B cell (primary cell): ENCODE measurements at regions not wholly inside any gene's neighbourhood (a gene's known extent, or its start where the extent isn't known, plus 50 kb on each side); places are given as distances from the start of the nearest gene placed in this dataset.

ENCODE experiments used
- ATAC-seq: fragments of 200-7000 bp; cut with Tn5 transposase; one replicate; pipeline ENCODE4 v1.10.0; 2021; ENCODE audit warnings: low read depth, mild to moderate bottlenecking, moderate number of reproducible peaks, moderate library complexity
- CTCF ChIA-PET: fragments of 350-600 bp; sonication (Branson Sonifier 250); formaldehyde crosslinking; loops from one replicate; lab custom pipeline; 2021; ENCODE audit warnings: antibody characterized with exemption, inconsistent platforms; lab: Charles Lee
- POLR2A ChIA-PET: fragments of 350-600 bp; sonication (Branson Sonifier 250); formaldehyde crosslinking; loops from one replicate; lab custom pipeline; 2021; ENCODE audit warnings: antibody characterized with exemption; lab: Charles Lee
- DNase-seq: peaks from one replicate; pipeline ENCODE4 v3.0.0; 2013
- H2AFZ ChIP-seq: 2 replicates; pipeline ENCODE4 v1.6.1; 2012; ENCODE audit warnings: mild to moderate bottlenecking, low read depth, low read length; ENCODE audit not compliant: insufficient read depth, poor library complexity, severe bottlenecking
- H3K27ac ChIP-seq, 2 donors: 1 replicate in 1 of 2; 2 replicates in 1 of 2; pipeline ENCODE4 v1.5.1; 2012 to 2013; ENCODE audit warnings: low read length in 2 of 2, mild to moderate bottlenecking in 2 of 2, moderate library complexity in 1 of 2
- H3K27me3 ChIP-seq, 4 experiments: fragments of 200-600 bp in 1 of 4; sonication (generic) in 1 of 4; replicated peaks in 1 of 4; 1 replicate in 2 of 4; 2 replicates in 2 of 4; pipeline versions ENCODE4 v1.6.1 to v1.7.0; 2013 to 2016; ENCODE audit warnings: low read length in 3 of 4, mild to moderate bottlenecking in 2 of 4, mixed read lengths in 1 of 4, moderate library complexity in 1 of 4; ENCODE audit not compliant: insufficient read depth in 4 of 4, control insufficient read depth in 3 of 4; ENCODE audit errors: control extremely low read depth in 1 of 4
- H3K36me3 ChIP-seq, 2 experiments: replicated peaks in 1 of 2; 1 replicate in 1 of 2; 2 replicates in 1 of 2; pipeline versions ENCODE4 v1.6.1 to v1.7.1; 2013; ENCODE audit warnings: low read length in 1 of 2; ENCODE audit not compliant: insufficient read depth in 2 of 2, control insufficient read depth in 1 of 2; ENCODE audit errors: control extremely low read depth in 1 of 2, extremely low read depth in 1 of 2
- H3K4me1 ChIP-seq, 2 donors: fragments of 200-600 bp in 1 of 2; sonication (generic) in 1 of 2; 1 replicate in 1 of 2; 2 replicates in 1 of 2; pipeline versions ENCODE4 v1.5.1 to v1.6.1; 2013 to 2017; ENCODE audit warnings: low read length in 2 of 2; ENCODE audit not compliant: control insufficient read depth in 2 of 2, insufficient read depth in 2 of 2
- H3K4me2 ChIP-seq: replicated peaks from 2 replicates; pipeline ENCODE3; 2012; ENCODE audit warnings: mild to moderate bottlenecking, low read depth, low read length; ENCODE audit not compliant: poor library complexity, severe bottlenecking
- H3K4me3 ChIP-seq, 5 experiments: fragments of 200-600 bp in 1 of 5; sonication (generic) in 1 of 5; 1 replicate in 3 of 5; 2 replicates in 2 of 5; pipeline versions ENCODE4 v1.5.1 to v1.7.0; 2011 to 2016; ENCODE audit warnings: low read length in 4 of 5, mild to moderate bottlenecking in 4 of 5, low read depth in 2 of 5, control low read depth in 1 of 5, moderate library complexity in 1 of 5; ENCODE audit not compliant: insufficient read depth in 1 of 5; ENCODE audit errors: control extremely low read depth in 1 of 5, extremely low read depth in 1 of 5
- H3K79me2 ChIP-seq: fragments of 200-600 bp; sonication (generic); one replicate; pipeline ENCODE4 v1.6.0; 2016; ENCODE audit warnings: low read length; ENCODE audit not compliant: control insufficient read depth, insufficient read depth
- H3K9ac ChIP-seq: fragments of 200-600 bp; sonication (generic); 2 replicates; pipeline ENCODE4 v1.6.1; 2017; ENCODE audit warnings: mild to moderate bottlenecking, low read length, moderate library complexity
- H3K9me3 ChIP-seq, 3 donors: one replicate each; pipeline versions ENCODE4 v1.6.1 to v1.7.1; 2013; ENCODE audit warnings: low read length in 2 of 3; ENCODE audit not compliant: control insufficient read depth in 2 of 3, insufficient read depth in 1 of 3; ENCODE audit errors: control extremely low read depth in 1 of 3
- H4K20me1 ChIP-seq: 2 replicates; pipeline ENCODE4 v1.6.0; 2012; ENCODE audit warnings: mild to moderate bottlenecking, low read length; ENCODE audit not compliant: insufficient read depth, control insufficient read depth, poor library complexity, severe bottlenecking
- H3K27ac Mint-ChIP-seq: one replicate; pipeline ENCODE4 v1.8.0; 2021; ENCODE audit warnings: mixed read lengths
- H3K27me3 Mint-ChIP-seq: one replicate; pipeline ENCODE4 v1.8.0; 2021; ENCODE audit warnings: mixed read lengths
- H3K4me1 Mint-ChIP-seq: one replicate; pipeline ENCODE4 v1.8.0; 2021; ENCODE audit warnings: mixed read lengths
- H3K4me3 Mint-ChIP-seq: one replicate; pipeline ENCODE4 v1.8.0; 2021; ENCODE audit warnings: mixed read lengths
- H3K9me3 Mint-ChIP-seq: one replicate; pipeline ENCODE4 v1.8.0; 2022; ENCODE audit warnings: mixed read lengths; ENCODE audit not compliant: insufficient read depth
- CTCF ChIP-seq: fragments of 200-600 bp; IDR thresholded peaks from one replicate; pipeline ENCODE4 v1.8.0; 2022; ENCODE audit warnings: antibody characterized with exemption, mild to moderate bottlenecking
- EZH2 ChIP-seq: IDR thresholded peaks from 2 replicates; pipeline ENCODE4 v1.6.1; 2012; ENCODE audit warnings: borderline replicate concordance, low read depth, mild to moderate bottlenecking, moderate library complexity, low read length; ENCODE audit not compliant: insufficient read depth, poor library complexity, severe bottlenecking
- WGBS: methylation state at CpG from one replicate; pipeline ENCODE4 v1.1.5; 2013; ENCODE audit warnings: missing lambda C conversion rate; ENCODE audit not compliant: insufficient coverage; 5-methylcytosine and 5-hydroxymethylcytosine counted together
- intact Hi-C: fragments of 100-400 bp; cut with micrococcal nuclease; formaldehyde crosslinking; loops from one replicate; pipeline ENCODE4 v1.10.0; 2022

GRCh38 chr13:26949701-26950502 lies 189.3 kb upstream of the GPR12 start:
- Mint-ChIP-seq H3K27me3 (peaks cover 3% of the 10 kb centered on the region), H3K9me3 (no peaks in the 10 kb centered on the region), H3K4me1 (no peaks in the 10 kb centered on the region), H3K27ac (no peak overlapping the region), H3K4me3 (no peak overlapping the region)
- ATAC-seq (no peak), DNase-seq (no peak)
- H3K9me3 ChIP-seq, result no peaks in the 10 kb centered on the region
- H3K79me2 ChIP-seq, result no peaks in the 10 kb centered on the region
- no peak overlapping the region for H3K27ac ChIP-seq
- no peak overlapping the region for H3K4me3 ChIP-seq
- H3K4me1 ChIP-seq, result no peaks in the 10 kb centered on the region
- POLR2A ChIA-PET, result interaction anchor here (0.6 kb wide), 1 partner anchor 872 kb away, joined by 6 read pairs; no protein-coding TSS in a partner anchor
- peaks cover 0 to under 1% (median 0%) of the 10 kb centered on the region in 4 experiments for H3K27me3 ChIP-seq
- no peak overlapping the region for H2AFZ ChIP-seq
- no peak overlapping the region for H3K4me2 ChIP-seq
- 89% methylated on average over 1 of the region's 14 CpGs for WGBS
- H3K9ac ChIP-seq, result no peak overlapping the region
- TF ChIP-seq CTCF (no peak), EZH2 (no peak)
- no peaks in the 10 kb centered on the region for H4K20me1 ChIP-seq
- no peaks in the 10 kb centered on the region for H3K36me3 ChIP-seq
- CTCF ChIA-PET, result interaction anchor here (0.8 to 1.0 kb wide), 3 partner anchors 241 to 880 kb away, joined by 3 to 4 read pairs (median 3); no protein-coding TSS in a partner anchor
- intact Hi-C loops, result no loop called here

GRCh38 chr13:26948353-26948752 lies 187.8 kb upstream of the GPR12 start:
- ATAC-seq, result no peak
- Histone ChIP-seq H2AFZ (no peak overlapping the region), H3K4me3 (no peak overlapping the region), H4K20me1 (no peaks in the 10 kb centered on the region), H3K4me1 (no peaks in the 10 kb centered on the region), H3K9ac (no peak overlapping the region), H3K9me3 (no peaks in the 10 kb centered on the region), H3K27me3 (peaks cover 0 to 2% (median 0%) of the 10 kb centered on the region in 4 experiments), H3K4me2 (no peak overlapping the region), H3K79me2 (no peaks in the 10 kb centered on the region), H3K27ac (no peak overlapping the region), H3K36me3 (no peaks in the 10 kb centered on the region)
- Mint-ChIP-seq H3K27ac (no peak overlapping the region), H3K9me3 (no peaks in the 10 kb centered on the region), H3K27me3 (peaks cover 5% of the 10 kb centered on the region), H3K4me3 (no peak overlapping the region), H3K4me1 (no peaks in the 10 kb centered on the region)
- ChIA-PET POLR2A (no interaction called here), CTCF (interaction anchor here (1.8 to 1.9 kb wide), 2 partner anchors 24 to 39 kb away, joined by 7 to 9 read pairs; no protein-coding TSS in a partner anchor)
- intact Hi-C loops, result no loop called here
- DNase-seq, result no peak
- no peak for TF ChIP-seq EZH2
- 100% methylated on average over 2 of the region's 4 CpGs for WGBS
